H54 (cell line): ENCODE measurements at regions not wholly inside any gene's neighbourhood (a gene's known extent, or its start where the extent isn't known, plus 50 kb on each side); places are given as distances from the start of the nearest gene placed in this dataset.

Source experiments
- DNase-seq: peaks from one replicate; pipeline ENCODE4 v3.0.0; 2011; ENCODE audit warnings: low spot score, mixed read lengths; ENCODE audit not compliant: insufficient read length
- FAIRE-seq: peaks from 3 replicates; lab custom pipeline; 2011; peaks lifted over from hg19 to GRCh38; lab: Jason Lieb, UNC
- POLR2A ChIP-seq: IDR thresholded peaks from 2 replicates; pipeline ENCODE4 v1.6.1; 2011; ENCODE audit warnings: low read depth, mild to moderate bottlenecking, low read length

GRCh38 chr1:115194506-115194905 is 105.2 kb upstream of the TSPAN2 start:
- TF ChIP-seq POLR2A, result no peak
- no peak for FAIRE-seq

DNA sequence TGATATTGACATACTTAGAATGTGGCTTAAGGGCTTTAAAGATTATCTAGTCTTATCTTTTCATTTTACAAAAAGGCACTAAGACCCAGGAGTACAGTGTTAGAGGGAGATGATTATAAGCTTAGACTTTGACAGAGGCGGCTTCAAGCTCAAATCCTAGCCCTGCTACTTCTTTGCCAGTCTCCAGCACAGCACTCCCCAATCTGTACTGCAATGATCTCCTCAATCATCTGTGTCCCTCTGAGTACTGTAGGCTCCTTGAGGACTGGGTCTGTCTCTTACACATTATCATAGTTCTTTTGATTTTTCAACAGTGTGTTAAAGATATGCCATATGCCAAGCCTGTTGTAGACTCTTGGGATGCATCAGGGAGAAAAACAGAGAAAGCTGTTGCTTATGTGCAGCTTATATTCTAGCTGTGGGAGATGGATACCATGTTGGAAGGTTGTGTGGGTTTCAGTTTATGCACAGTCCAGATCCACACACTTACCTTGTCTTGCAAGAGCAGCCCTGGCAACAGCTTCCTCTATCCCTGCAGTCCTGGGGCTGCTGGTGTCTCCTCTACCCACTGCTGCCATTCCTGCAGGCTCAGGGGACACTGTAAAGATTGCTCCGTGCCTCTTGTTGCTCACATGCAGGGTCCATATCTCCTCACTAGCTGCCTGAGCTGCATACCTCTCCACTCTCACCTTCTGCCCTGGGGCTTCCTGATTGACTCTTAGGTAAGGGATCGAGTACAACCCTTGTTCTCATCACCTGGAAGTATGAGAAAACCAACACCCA is 103.9 kb upstream of the TSPAN2 start:
- FAIRE-seq, result no peak
- no peak for TF ChIP-seq POLR2A

More at GRCh38 chr1:115194506-115194905, 105.2 kb upstream of the TSPAN2 start:
- no peak for DNase-seq

DNA sequence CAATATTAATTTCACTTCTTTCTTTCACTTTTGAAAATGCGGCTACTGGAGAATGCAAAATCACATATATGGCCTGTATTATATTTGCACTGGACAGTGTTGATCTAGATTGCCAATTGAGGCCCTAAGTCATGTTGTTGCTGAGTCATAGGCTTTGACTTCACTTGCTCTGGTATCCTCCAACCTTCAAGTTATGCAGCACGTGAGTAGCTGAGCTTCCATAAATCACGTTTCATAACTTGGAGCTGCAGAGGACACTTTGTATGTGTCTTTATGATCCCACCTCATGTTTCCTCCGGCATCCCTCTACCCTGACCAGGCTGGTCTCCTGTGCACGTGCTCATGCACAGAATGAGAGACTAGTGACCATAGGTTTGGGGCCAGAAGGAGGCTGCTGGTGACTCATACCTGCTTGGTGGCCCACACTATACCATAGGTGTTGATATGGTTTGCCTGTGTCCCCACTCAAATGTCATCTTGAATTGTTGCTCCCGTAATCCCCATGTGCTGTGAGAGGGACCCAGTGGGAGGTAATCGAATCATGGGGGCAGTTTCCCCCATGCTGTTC is 103.0 kb upstream of the TSPAN2 start:
- FAIRE-seq (no peak), DNase-seq (no peak)
- TF ChIP-seq POLR2A, result no peak

More for the DNA sequence above, 103.9 kb upstream of the TSPAN2 start:
- DNase-seq, result no peak

DNA sequence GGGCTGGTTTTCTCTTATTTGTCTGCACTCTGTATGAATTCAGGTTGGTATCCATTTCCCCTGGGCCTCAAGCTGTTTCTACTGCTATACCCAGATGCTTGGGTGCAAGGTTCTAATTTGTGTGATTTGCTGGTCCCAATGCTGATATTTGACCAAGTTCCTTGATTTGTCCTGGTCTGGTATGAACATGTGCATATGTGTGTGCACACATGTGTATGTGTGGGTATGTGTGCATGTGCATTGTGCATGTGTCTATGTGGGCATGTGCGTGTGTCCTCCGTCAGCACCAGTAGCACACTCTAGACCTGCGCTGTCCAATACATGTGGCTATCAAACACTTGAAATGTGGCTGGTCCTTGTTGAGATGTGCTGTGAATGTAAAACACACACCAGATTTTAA is 102.4 kb upstream of the TSPAN2 start:
- TF ChIP-seq POLR2A, result no peak
- FAIRE-seq, result no peak

GRCh38 chr1:115190540-115191170 is 101.4 kb upstream of the TSPAN2 start:
- FAIRE-seq, result no peak

More for the DNA sequence above, 102.4 kb upstream of the TSPAN2 start:
- no peak for DNase-seq

GRCh38 chr1:115189814-115190539 is 100.7 kb upstream of the TSPAN2 start:
- FAIRE-seq (peak; percentile 80), DNase-seq (peak; percentile 50)
- TF ChIP-seq POLR2A, result no peak

More at GRCh38 chr1:115190540-115191170, 101.4 kb upstream of the TSPAN2 start:
- DNase-seq, result no peak
- no peak for TF ChIP-seq POLR2A

DNA sequence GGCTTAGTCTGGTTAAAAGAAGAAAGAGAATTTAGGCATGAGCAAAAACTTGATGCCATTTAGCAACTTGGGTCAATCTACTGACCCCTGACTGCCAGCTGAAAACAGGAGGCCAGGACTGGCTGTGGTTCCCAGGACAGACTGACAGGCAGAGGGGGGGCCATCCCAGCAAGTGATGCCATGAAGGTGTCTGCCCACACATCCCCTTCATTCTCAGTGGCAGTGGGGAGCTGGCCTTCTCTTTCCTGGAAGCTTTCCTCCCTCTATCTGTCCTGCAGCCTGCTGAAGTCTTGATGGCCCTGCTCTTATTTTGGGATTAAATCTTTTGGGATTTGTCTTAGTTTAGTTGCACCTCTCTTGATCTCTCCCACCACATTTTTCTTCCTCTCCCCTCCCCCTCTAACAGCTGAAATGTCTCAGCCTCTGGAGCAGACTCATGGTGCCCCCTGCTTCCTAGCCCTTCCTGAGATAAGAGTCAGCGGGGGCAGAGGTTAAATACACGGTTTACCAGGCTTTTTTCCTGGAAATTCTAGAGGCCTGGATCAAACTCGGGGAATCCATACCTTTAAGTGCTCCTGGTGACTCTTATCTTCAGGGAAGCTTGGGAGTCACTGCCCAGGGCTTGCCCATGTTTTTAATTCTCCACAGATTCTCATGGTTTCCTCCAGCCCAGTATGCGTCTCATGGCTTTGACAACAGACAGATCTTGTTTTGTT is 99.5 kb upstream of the TSPAN2 start:
- TF ChIP-seq POLR2A, result no peak
- no peak for FAIRE-seq
- DNase-seq, result no peak

- DNase-seq (no peak), FAIRE-seq (no peak)
- TF ChIP-seq POLR2A, result no peak
These were observed 97.5 kb upstream of the TSPAN2 start for GRCh38 chr1:115186711-115187265.

DNA sequence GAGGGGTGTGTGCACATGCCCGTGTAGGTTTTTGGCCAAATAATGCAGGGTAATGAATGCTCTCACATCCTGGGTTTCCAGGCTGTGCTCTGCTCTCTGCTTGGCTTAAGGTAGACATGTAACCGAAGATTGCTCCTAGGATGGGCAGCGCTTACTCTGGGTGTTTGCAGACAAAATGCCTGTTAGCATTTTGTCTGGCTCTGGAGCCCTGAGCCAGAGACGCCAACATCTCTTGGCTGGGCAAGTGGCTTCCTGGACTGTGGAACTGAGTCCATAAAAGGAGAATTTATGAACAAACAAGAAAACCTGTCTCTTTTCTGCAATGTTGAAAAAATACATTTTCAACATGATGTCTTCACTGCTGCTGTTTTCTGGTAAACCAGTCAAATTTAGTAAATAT is 96.0 kb upstream of the TSPAN2 start:
- FAIRE-seq (no peak), DNase-seq (no peak)
- no peak for TF ChIP-seq POLR2A

DNA sequence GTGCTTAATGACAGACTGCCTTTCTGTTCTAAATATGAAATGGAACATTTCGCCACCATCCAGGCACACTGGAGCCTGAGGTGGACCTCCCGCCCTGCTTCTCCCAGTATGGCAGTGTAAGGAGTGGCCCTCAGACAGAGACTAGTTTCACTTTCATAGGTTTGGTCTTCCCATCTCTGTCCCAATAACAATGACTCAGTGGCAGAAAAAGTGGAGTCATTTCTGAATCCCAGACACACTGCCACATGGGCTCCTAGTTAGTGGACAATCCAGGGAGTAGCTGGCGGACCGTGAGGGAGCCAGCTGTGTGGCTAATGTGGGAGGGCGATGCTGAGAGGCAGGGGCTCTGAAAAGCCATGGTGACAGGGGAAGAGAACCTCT is 95.6 kb upstream of the TSPAN2 start:
- DNase-seq (peak; percentile 16), FAIRE-seq (no peak)
- TF ChIP-seq POLR2A, result no peak

- DNase-seq, result no peak
- FAIRE-seq, result no peak
- no peak for TF ChIP-seq POLR2A
These were observed 95.1 kb upstream of the TSPAN2 start for GRCh38 chr1:115184260-115184950.

DNA sequence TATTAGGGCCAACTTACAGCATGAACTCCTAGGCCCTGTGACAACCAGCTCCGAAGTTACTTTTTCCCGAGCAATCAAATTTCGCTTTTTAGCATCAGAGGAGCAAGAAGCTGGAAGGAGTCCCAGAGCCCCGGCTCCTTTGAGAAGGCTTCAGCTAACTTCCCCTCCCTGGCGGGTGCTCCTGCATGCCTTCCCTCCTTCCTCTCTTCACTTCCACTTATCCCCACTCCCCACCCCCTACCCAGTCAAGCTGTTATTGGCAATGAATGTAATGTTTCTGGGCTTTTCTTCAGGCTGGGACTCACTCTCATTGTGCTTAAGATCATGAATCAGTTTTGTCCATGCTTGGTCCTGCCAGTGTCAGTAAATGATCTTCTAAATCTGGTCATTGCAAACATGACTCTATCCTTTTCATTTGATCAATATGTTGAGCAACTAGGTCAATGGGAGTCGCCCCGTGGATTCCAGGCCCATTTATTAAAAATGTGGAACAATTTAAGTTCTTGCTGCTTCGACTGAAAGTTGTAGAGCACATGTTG is 94.5 kb upstream of the TSPAN2 start:
- no peak for TF ChIP-seq POLR2A
- FAIRE-seq, result no peak

DNA sequence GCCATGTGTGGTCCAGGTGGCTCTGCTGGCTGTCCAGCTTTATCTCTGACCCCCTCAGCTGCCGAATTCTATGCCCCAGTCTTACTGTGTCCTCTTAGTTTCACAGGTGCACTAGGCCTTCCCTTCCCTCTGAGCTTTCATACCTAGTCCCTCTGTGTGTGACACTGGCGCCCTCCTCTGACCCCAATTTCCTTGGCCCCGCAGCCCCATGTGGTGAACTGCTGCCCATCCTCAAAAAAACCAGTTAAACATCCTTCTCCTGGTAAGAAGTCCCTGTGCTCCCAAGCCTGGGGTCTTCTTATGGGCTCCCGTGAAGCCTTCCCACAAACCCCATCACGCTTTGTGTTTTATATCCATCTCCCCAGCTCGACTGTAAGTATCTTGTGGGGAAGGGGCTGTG is 93.9 kb upstream of the TSPAN2 start:
- no peak for TF ChIP-seq POLR2A
- no peak for FAIRE-seq
- DNase-seq, result no peak

More for the DNA sequence above, 94.5 kb upstream of the TSPAN2 start:
- no peak for DNase-seq
